ENCODE measurements at regions not wholly inside any gene's neighbourhood (a gene's known extent, or its start where the extent isn't known, plus 50 kb on each side); places are given as distances from the start of the nearest gene placed in this dataset.

GRCh38 chr14:75226755-75227544, 50.5 kb upstream of the TMED10 start:
- no peaks in the 10 kb centered on the region for H3K27me3 ChIP-seq
- intact Hi-C loops (cut with DNase I): no loop called here
- DNase-seq (no peak), ATAC-seq (no peak)
- H3K4me3 ChIP-seq: no peak overlapping the region
- WGBS, 4 donors: 96 to 97% (median 97%) methylated on average over 6 of the region's 6 CpGs
- no peaks in the 10 kb centered on the region for H3K36me3 ChIP-seq
- peaks cover 0 to 70% (median 11%) of the 10 kb centered on the region in 12 donors for H3K4me1 ChIP-seq
- TF ChIP-seq, protein P1, sequence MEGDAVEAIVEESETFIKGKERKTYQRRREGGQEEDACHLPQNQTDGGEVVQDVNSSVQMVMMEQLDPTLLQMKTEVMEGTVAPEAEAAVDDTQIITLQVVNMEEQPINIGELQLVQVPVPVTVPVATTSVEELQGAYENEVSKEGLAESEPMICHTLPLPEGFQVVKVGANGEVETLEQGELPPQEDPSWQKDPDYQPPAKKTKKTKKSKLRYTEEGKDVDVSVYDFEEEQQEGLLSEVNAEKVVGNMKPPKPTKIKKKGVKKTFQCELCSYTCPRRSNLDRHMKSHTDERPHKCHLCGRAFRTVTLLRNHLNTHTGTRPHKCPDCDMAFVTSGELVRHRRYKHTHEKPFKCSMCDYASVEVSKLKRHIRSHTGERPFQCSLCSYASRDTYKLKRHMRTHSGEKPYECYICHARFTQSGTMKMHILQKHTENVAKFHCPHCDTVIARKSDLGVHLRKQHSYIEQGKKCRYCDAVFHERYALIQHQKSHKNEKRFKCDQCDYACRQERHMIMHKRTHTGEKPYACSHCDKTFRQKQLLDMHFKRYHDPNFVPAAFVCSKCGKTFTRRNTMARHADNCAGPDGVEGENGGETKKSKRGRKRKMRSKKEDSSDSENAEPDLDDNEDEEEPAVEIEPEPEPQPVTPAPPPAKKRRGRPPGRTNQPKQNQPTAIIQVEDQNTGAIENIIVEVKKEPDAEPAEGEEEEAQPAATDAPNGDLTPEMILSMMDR (IDR thresholded peaks at IDR 0.05): no peak
- TF ChIP-seq POLR2A (IDR thresholded peaks at IDR 0.05): no peak
- no peak overlapping the region for H3K27ac ChIP-seq
- H3K9me3 ChIP-seq: no peaks in the 10 kb centered on the region

Measured in heart left ventricle (tissue), 16 donors.